OCI-LY7 (cell line): ENCODE measurements at regions not wholly inside any gene's neighbourhood (a gene's known extent, or its start where the extent isn't known, plus 50 kb on each side); places are given as distances from the start of the nearest gene placed in this dataset.
"Not testable (repeated sequence)": the region's sequence is repeated elsewhere in the genome, so short reads cannot be mapped to it uniquely, and the experiment has no call there.

Source experiments
- CTCF ChIP-seq: fragments of 200-600 bp; sonication (generic); conservative IDR thresholded peaks from 2 replicates; pipeline ENCODE4 v1.5.1; 2014; ENCODE audit warnings: mild to moderate bottlenecking, antibody characterized with exemption, low read length, moderate library complexity, mixed read lengths
- EZH2phosphoT487 ChIP-seq: fragments of 200-600 bp; sonication (generic); IDR thresholded peaks from 2 replicates; pipeline ENCODE4 v1.6.1; 2018; ENCODE audit warnings: low read depth, borderline replicate concordance, mild to moderate bottlenecking, mixed run types, antibody characterized with exemption, low read length, moderate library complexity, mixed read lengths

GRCh38 chr15:81870746-81871106 lies 175.1 kb downstream of the MEX3B start:
- not testable (repeated sequence) for TF ChIP-seq CTCF, EZH2phosphoT487
